ENCODE measurements at regions not wholly inside any gene's neighbourhood (a gene's known extent, or its start where the extent isn't known, plus 50 kb on each side); places are given as distances from the start of the nearest gene placed in this dataset.
"Not testable (repeated sequence)": the region's sequence is repeated elsewhere in the genome, so short reads cannot be mapped to it uniquely, and the experiment has no call there.

DNA sequence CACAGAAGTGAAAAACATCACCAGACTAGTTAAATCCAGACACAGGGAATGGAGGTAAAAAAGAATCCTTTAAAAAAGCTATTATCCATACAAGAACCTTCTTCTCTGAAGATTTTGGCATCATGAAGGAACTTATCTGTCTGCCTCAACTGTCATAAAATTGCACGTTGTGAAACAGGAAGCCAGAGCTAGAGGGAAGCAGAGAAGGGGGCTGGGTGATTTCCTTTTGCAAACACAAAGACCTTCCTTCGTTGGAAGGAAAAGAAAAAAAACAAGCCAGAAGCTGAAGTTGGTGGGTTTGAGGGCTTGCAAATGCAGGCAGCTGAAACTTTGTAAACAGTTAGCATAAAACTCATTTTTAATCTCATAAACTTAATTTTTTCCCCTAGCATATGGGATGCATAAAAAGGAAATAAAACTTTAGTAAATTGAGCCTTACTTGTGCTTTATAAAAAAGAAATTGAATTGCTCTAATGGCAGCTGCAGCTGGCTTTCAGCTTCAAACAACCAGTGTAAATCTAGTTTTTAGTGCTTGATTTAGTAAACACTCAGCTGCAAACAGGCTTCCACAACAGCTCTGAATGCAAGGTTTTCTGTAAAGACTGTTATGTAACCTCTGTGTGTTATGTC is 101.6 kb downstream of the OTUD1 start:
- Histone ChIP-seq H3K27ac (no peak overlapping the region), H3K4me3 (no peak overlapping the region), H3K36me3 (no peaks in the 10 kb centered on the region), H3K9me3 (no peaks in the 10 kb centered on the region), H3K4me1 (no peaks in the 10 kb centered on the region), H3K27me3 (no peaks in the 10 kb centered on the region)
- TF ChIP-seq POLR2AphosphoS5 (IDR thresholded peaks at IDR 0.05) = no peak
- TF ChIP-seq, protein P1, sequence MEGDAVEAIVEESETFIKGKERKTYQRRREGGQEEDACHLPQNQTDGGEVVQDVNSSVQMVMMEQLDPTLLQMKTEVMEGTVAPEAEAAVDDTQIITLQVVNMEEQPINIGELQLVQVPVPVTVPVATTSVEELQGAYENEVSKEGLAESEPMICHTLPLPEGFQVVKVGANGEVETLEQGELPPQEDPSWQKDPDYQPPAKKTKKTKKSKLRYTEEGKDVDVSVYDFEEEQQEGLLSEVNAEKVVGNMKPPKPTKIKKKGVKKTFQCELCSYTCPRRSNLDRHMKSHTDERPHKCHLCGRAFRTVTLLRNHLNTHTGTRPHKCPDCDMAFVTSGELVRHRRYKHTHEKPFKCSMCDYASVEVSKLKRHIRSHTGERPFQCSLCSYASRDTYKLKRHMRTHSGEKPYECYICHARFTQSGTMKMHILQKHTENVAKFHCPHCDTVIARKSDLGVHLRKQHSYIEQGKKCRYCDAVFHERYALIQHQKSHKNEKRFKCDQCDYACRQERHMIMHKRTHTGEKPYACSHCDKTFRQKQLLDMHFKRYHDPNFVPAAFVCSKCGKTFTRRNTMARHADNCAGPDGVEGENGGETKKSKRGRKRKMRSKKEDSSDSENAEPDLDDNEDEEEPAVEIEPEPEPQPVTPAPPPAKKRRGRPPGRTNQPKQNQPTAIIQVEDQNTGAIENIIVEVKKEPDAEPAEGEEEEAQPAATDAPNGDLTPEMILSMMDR (IDR thresholded peaks at IDR 0.05) = no peak
- no peak for TF ChIP-seq POLR2A (IDR thresholded peaks at IDR 0.05)
- TF ChIP-seq EP300 (IDR thresholded peaks at IDR 0.05) = no peak
- intact Hi-C loops (cut with DNase I) = no loop called here
- DNase-seq = no peak
- WGBS, 2 donors = 0 to 1% methylated on average over 2 of the region's 2 CpGs

DNA sequence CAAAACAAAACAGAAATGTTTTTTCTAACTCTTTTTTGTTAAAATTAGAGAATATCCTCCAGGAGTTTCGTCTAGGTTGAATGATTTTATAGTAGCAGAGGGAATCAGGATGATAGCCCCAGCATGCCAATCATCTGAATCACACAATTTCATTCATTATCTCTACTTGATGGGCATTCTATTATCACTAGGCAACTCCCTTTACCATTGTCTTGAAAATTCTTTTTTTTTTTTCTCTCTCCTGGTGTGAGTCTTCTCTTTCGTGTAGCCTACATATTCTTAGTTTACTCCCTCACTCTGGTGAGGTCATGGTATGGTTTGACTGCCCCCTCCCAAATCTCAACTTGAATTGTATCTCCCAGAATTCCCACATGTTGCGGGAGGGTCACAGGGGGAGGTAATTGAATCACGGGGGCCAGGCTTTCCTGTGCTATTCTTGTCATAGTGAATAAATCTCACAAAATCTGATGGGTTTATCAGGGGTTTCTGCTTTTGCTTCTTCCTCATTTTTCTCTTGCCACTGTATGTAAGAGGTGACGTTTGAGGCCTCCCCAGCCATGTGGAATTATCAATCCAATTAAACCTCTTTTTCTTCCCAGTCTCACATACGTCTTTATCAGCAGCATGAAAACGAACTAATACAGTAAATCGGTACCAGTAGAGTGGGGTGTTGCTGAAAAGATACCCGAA is 105.0 kb downstream of the OTUD1 start:
- TF ChIP-seq POLR2A (IDR thresholded peaks at IDR 0.05) = no peak
- TF ChIP-seq, protein P1 (IDR thresholded peaks at IDR 0.05) = no peak
- no peak for TF ChIP-seq EP300 (IDR thresholded peaks at IDR 0.05)
- no peak for TF ChIP-seq POLR2AphosphoS5 (IDR thresholded peaks at IDR 0.05)
- no peak overlapping the region for H3K27ac ChIP-seq
- no peaks in the 10 kb centered on the region for H3K27me3 ChIP-seq
- no peaks in the 10 kb centered on the region for H3K4me1 ChIP-seq
- intact Hi-C loops (cut with DNase I) = no loop called here
- WGBS, 2 donors = 65 to 72% methylated on average over 9 of the region's 9 CpGs
- no peaks in the 10 kb centered on the region for H3K36me3 ChIP-seq
- H3K9me3 ChIP-seq = no peaks in the 10 kb centered on the region
- DNase-seq = no peak
- H3K4me3 ChIP-seq = no peak overlapping the region

DNA sequence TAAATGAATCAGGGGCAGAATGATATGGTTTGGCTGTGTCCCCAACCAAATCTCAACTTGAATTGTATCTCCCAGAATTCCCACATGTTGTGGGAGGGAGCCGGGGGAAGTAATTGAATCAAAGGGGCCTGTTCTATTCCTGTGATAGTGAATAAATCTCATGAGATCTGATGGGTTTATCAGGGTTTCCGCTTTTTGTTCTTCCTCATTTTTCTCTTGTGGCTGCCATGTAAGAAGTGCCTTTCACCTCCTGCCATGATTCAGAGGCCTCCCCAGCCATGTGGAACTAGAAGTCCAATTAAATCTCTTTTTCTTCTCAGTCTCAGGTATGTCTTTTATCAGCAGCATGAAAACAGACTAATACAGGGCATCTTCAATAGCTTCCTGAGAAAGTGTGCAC is 107.0 kb downstream of the OTUD1 start:
- intact Hi-C loops (cut with DNase I); H3K36me3 ChIP-seq; H3K27me3 ChIP-seq; H3K9me3 ChIP-seq; DNase-seq; H3K4me1 ChIP-seq; H3K4me3 ChIP-seq; H3K27ac ChIP-seq: not testable (repeated sequence)
- 87% methylated on average over 2 of the region's 2 CpGs for WGBS, 2 donors

DNA sequence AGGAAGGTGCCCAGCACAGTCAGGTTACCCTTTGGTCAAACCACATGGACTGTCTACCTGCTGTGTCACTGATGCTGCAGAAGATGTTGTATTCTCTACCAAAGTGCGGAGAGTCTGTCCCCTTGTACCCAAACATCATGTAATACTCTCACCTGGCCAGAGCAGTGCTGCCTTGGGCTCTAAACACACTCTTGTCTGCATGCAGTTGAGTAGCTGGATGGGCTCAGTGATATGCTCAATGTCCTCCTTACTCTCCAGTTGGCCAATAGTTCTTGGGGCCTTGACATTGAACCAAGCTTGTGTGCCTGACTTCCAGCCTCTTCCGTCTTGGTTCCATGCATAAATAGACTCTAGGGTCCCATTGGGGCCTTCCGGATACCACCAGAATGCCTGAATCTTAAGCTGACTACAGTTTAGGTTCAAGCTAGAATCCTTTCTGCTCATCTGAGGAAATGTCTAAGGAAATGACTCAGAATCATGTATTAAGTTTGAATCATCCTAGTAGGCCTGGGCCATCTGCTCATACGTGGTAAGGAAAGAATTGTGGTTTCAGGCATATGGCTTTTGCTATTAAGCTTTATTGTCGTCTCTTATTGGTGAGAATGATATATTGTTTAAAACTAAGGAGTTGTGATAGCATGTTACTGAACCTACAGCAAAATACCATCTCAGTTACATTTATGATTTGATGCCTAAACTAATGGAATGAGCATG is 118.0 kb downstream of the OTUD1 start:
- Histone ChIP-seq H3K27ac (peak overlapping the region in 1 of 4 donors; percentile 49), H3K4me3 (no peak overlapping the region), H3K4me1 (no peaks in the 10 kb centered on the region), H3K9me3 (peaks cover 0 to 1% (median 0%) of the 10 kb centered on the region in 4 donors), H3K27me3 (no peaks in the 10 kb centered on the region), H3K36me3 (no peaks in the 10 kb centered on the region)
- intact Hi-C loops (cut with DNase I) = no loop called here
- no peak for DNase-seq
- 74 to 84% methylated on average over 5 of the region's 5 CpGs for WGBS, 2 donors
- TF ChIP-seq, protein P1 (IDR thresholded peaks at IDR 0.05) = no peak
- no peak for TF ChIP-seq POLR2AphosphoS5 (IDR thresholded peaks at IDR 0.05)
- TF ChIP-seq EP300 (IDR thresholded peaks at IDR 0.05) = no peak
- TF ChIP-seq POLR2A (IDR thresholded peaks at IDR 0.05) = no peak

DNA sequence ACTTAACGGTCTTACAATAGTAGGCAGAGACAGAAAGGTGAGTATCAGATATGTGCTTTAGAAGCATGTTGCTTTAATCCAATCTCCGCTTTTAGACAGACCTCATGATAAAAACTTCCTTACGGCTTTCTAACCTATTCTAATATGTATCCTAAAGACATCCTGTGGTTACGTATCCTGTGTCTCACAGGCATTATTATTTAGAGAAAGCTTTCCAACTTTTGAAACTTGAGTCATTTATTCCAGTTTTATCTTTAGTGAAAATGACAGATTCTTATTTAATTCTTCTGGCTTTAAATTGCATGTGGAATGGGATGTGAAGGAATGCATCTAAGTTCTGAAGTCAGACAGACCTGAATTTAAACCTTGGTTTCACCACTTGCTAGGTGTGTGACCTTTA is 118.9 kb downstream of the OTUD1 start:
- no peaks in the 10 kb centered on the region for H3K4me1 ChIP-seq
- H3K27me3 ChIP-seq = no peaks in the 10 kb centered on the region
- H3K4me3 ChIP-seq = no peak overlapping the region
- no peaks in the 10 kb centered on the region for H3K36me3 ChIP-seq
- WGBS, 2 donors = 81 to 92% methylated on average over 4 of the region's 4 CpGs
- H3K9me3 ChIP-seq = peaks cover 0 to 5% (median 3%) of the 10 kb centered on the region in 4 donors
- H3K27ac ChIP-seq = peak overlapping the region in 1 of 4 donors; percentile 49
- intact Hi-C loops (cut with DNase I) = no loop called here
- TF ChIP-seq, protein P1 (IDR thresholded peaks at IDR 0.05) = no peak
- no peak for TF ChIP-seq POLR2A (IDR thresholded peaks at IDR 0.05)
- DNase-seq = no peak

All from sigmoid colon (tissue), 6 donors.